GM18907 (cell line): ENCODE measurements at regions not wholly inside any gene's neighbourhood (a gene's known extent, or its start where the extent isn't known, plus 50 kb on each side); places are given as distances from the start of the nearest gene placed in this dataset.
"Not testable (repeated sequence)": the region's sequence is repeated elsewhere in the genome, so short reads cannot be mapped to it uniquely, and the experiment has no call there.

Experiments
- ATAC-seq: cut with Tn5 transposase; IDR thresholded peaks from one replicate; pipeline ENCODE4 v1.9.1; 2021; ENCODE audit warnings: mild to moderate bottlenecking, moderate library complexity; ENCODE audit not compliant: unreplicated experiment

- no peak for ATAC-seq
Measured at GRCh38 chr9:89854715-89855475, 250.1 kb downstream of the GADD45G start.

- ATAC-seq: not testable (repeated sequence)
Measured at GRCh38 chr9:89856296-89856695, 251.5 kb downstream of the GADD45G start.

GRCh38 chr9:89856950-89857349 lies 252.1 kb downstream of the GADD45G start:
- not testable (repeated sequence) for ATAC-seq

GRCh38 chr9:89859842-89860241 lies 255.0 kb downstream of the GADD45G start:
- ATAC-seq: not testable (repeated sequence)

GRCh38 chr9:89861371-89861770 lies 256.6 kb downstream of the GADD45G start:
- not testable (repeated sequence) for ATAC-seq

GRCh38 chr9:89862316-89862715 lies 257.5 kb downstream of the GADD45G start:
- no peak for ATAC-seq

GRCh38 chr9:89863141-89863540 lies 258.3 kb downstream of the GADD45G start:
- ATAC-seq: no peak

GRCh38 chr9:89863837-89864236 lies 259.0 kb downstream of the GADD45G start:
- no peak for ATAC-seq

GRCh38 chr9:89864257-89864656 lies 259.4 kb downstream of the GADD45G start:
- no peak for ATAC-seq

- no peak for ATAC-seq
Measured at GRCh38 chr9:89864731-89865130, 259.9 kb downstream of the GADD45G start.

GRCh38 chr9:89865357-89865756 lies 260.5 kb downstream of the GADD45G start:
- no peak for ATAC-seq

GRCh38 chr9:89865981-89866380 lies 261.2 kb downstream of the GADD45G start:
- ATAC-seq: no peak

- no peak for ATAC-seq
Measured at GRCh38 chr9:89866701-89867100, 261.9 kb downstream of the GADD45G start.

- no peak for ATAC-seq
Measured at GRCh38 chr9:89868100-89868499, 263.3 kb downstream of the GADD45G start.

- ATAC-seq: no peak
Measured at GRCh38 chr9:89869793-89870580, 265.2 kb downstream of the GADD45G start.

- ATAC-seq: no peak
Measured at GRCh38 chr9:89871871-89872331, 267.1 kb downstream of the GADD45G start.

- ATAC-seq: no peak
Measured at GRCh38 chr9:89872426-89872912, 267.7 kb downstream of the GADD45G start.

GRCh38 chr9:89872913-89873707 lies 268.3 kb downstream of the GADD45G start:
- no peak for ATAC-seq

GRCh38 chr9:89873801-89874200 lies 269.0 kb downstream of the GADD45G start:
- no peak for ATAC-seq

- ATAC-seq: no peak
Measured at GRCh38 chr9:89874351-89875321, 269.8 kb downstream of the GADD45G start.
